ENCODE measurements at regions not wholly inside any gene's neighbourhood (a gene's known extent, or its start where the extent isn't known, plus 50 kb on each side); places are given as distances from the start of the nearest gene placed in this dataset.

- DNase-seq (ENCODE audit: low spot score) = peak; percentile 18
- CTCF ChIA-PET (ENCODE audit: low intra/inter-chr PET ratio, low total read pairs) = interaction anchor here (1.2 kb wide), 1 partner anchor 132 kb away, joined by 3 read pairs; no protein-coding TSS in a partner anchor
- no peak for FAIRE-seq
Measured at GRCh38 chr12:24728366-24728765, 220.5 kb downstream of the BCAT1 start.

DNA sequence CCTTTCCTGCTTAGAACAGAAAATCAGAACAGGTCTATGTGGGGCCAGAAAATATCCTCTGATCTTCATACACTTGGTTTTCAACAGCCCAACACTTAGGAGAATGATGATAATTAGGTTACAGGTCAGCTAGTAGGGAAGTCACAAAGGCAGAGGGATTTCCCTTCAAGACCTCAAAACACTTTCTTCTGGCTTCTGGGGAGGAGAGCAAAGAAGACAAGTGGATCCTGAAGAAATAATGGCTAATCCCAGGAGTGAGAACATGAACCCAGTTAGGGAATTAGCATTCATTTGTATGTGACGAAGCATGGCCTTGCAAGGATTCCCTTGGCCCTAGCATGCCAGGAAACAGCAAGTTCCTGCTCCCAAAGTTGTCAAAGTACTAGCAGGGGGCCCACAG is 223.3 kb downstream of the BCAT1 start:
- H3K9me3 ChIP-seq (ENCODE audit: low read length) = no peaks in the 10 kb centered on the region
- no peak overlapping the region for H3K9ac ChIP-seq (ENCODE audit: insufficient read depth, low read depth, low read length)
- intact Hi-C loops (cut with micrococcal nuclease; ENCODE audit: unreplicated experiment) (loop anchor here (5.0 kb wide), 1 partner anchor 52 kb away; no protein-coding TSS in a partner anchor), in situ Hi-C loops (cut with HindIII; ENCODE audit: extremely low pct_ligation_motif_present, low pct_unique_long_range_greater_than_20kb) (no loop called here)
- DNase-seq (ENCODE audit: low spot score) (no peak), ATAC-seq (no peak), FAIRE-seq (no peak)
- ChIA-PET CTCF (ENCODE audit: low intra/inter-chr PET ratio, low total read pairs) (no interaction called here), POLR2A (no interaction called here)
- no peaks in the 10 kb centered on the region for H3K36me3 ChIP-seq (replicated peaks in 1 of 2; ENCODE audit: control insufficient read depth in 1 of 2, insufficient read depth in 2 of 2, low read length in 2 of 2)
- no peaks in the 10 kb centered on the region for H3K4me1 ChIP-seq (ENCODE audit: insufficient read depth, low read length)
- no peak overlapping the region for H2AFZ ChIP-seq (ENCODE audit: low read length)
- H3K79me2 ChIP-seq (ENCODE audit: insufficient read depth, low read length) = no peaks in the 10 kb centered on the region
- TF ChIP-seq RORA (CRISPR knock-in tag; IDR thresholded peaks at IDR 0.05) (no peak), NR2F6 (IDR thresholded peaks at IDR 0.05) (no peak), NR2F6 (CRISPR knock-in tag; IDR thresholded peaks at IDR 0.05) (no peak), U2AF2 (IDR thresholded peaks at IDR 0.05; ENCODE audit: low read depth, low read length) (no peak), MNT (IDR thresholded peaks at IDR 0.05) (no peak), ZBTB7A (CRISPR knock-in tag; IDR thresholded peaks at IDR 0.05) (no peak), HOXD1 (CRISPR knock-in tag; IDR thresholded peaks at IDR 0.05) (no peak)
- TF ChIP-seq, protein P1, sequence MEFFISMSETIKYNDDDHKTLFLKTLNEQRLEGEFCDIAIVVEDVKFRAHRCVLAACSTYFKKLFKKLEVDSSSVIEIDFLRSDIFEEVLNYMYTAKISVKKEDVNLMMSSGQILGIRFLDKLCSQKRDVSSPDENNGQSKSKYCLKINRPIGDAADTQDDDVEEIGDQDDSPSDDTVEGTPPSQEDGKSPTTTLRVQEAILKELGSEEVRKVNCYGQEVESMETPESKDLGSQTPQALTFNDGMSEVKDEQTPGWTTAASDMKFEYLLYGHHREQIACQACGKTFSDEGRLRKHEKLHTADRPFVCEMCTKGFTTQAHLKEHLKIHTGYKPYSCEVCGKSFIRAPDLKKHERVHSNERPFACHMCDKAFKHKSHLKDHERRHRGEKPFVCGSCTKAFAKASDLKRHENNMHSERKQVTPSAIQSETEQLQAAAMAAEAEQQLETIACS (CRISPR knock-in tag; IDR thresholded peaks at IDR 0.05) = no peak
- 100% methylated on average over 1 of the region's 1 CpG for WGBS (ENCODE audit: low lambda C conversion rate)
- H3K27me3 ChIP-seq (ENCODE audit: control insufficient read depth in 1 of 2, insufficient read depth in 2 of 2, low read length in 2 of 2) = no peaks in the 10 kb centered on the region
- H3K27ac ChIP-seq (ENCODE audit: extremely low read length, insufficient read depth, low read length) = no peak overlapping the region
- no peak overlapping the region for H3K4me3 ChIP-seq (replicated peaks in 1 of 3; ENCODE audit: insufficient read depth in 1 of 3, low read depth in 2 of 3, low read length in 3 of 3)
- no peaks in the 10 kb centered on the region for H4K20me1 ChIP-seq (ENCODE audit: insufficient read depth, low read length)
- H3K4me2 ChIP-seq (ENCODE audit: low read depth, low read length) = no peak overlapping the region
- no TSS peak for BruUV-seq (replicated peaks)

More at GRCh38 chr12:24728366-24728765, 220.5 kb downstream of the BCAT1 start:
- Histone ChIP-seq H3K36me3 (replicated peaks in 1 of 2; ENCODE audit: control insufficient read depth in 1 of 2, insufficient read depth in 2 of 2, low read length in 2 of 2) (no peaks in the 10 kb centered on the region), H3K9ac (ENCODE audit: insufficient read depth, low read depth, low read length) (no peak overlapping the region), H3K4me1 (ENCODE audit: insufficient read depth, low read length) (no peaks in the 10 kb centered on the region), H3K27ac (ENCODE audit: extremely low read length, insufficient read depth, low read length) (no peak overlapping the region), H3K27me3 (ENCODE audit: control insufficient read depth in 1 of 2, insufficient read depth in 2 of 2, low read length in 2 of 2) (no peaks in the 10 kb centered on the region), H4K20me1 (ENCODE audit: insufficient read depth, low read length) (no peaks in the 10 kb centered on the region), H3K79me2 (ENCODE audit: insufficient read depth, low read length) (no peaks in the 10 kb centered on the region), H3K9me3 (ENCODE audit: low read length) (no peaks in the 10 kb centered on the region), H3K4me2 (ENCODE audit: low read depth, low read length) (no peak overlapping the region), H3K4me3 (replicated peaks in 1 of 3; ENCODE audit: insufficient read depth in 1 of 3, low read depth in 2 of 3, low read length in 3 of 3) (no peak overlapping the region), H2AFZ (ENCODE audit: low read length) (no peak overlapping the region)
- in situ Hi-C loops (cut with HindIII; ENCODE audit: extremely low pct_ligation_motif_present, low pct_unique_long_range_greater_than_20kb) = no loop called here
- BruUV-seq (replicated peaks) = no TSS peak
- POLR2A ChIA-PET = no interaction called here
- no peak for ATAC-seq
- TF ChIP-seq TCF7L2 (IDR thresholded peaks at IDR 0.05; ENCODE audit: low read depth, low read length) = no peak
- peak; percentile 18; the same call in 1 of the 2 replicates for TF ChIP-seq SMC3 (IDR thresholded peaks at IDR 0.05; ENCODE audit: low read length)
- 0 out of 2 replicates have a peak, but pooled peaks have one; percentile 24 for TF ChIP-seq CTCF (CRISPR knock-in tag; IDR thresholded peaks at IDR 0.05)
- TF ChIP-seq TBP (CRISPR knock-in tag; IDR thresholded peaks at IDR 0.05) = no peak
- peak; percentile 54 for TF ChIP-seq STAG1 (CRISPR knock-in tag; IDR thresholded peaks at IDR 0.05)
- no peak for TF ChIP-seq YEATS2 (CRISPR knock-in tag; IDR thresholded peaks at IDR 0.05; ENCODE audit: borderline replicate concordance)
- no peak for TF ChIP-seq KLF15 (CRISPR knock-in tag; IDR thresholded peaks at IDR 0.05; ENCODE audit: borderline replicate concordance)
- intact Hi-C loops (cut with micrococcal nuclease; ENCODE audit: unreplicated experiment) = loop anchor here (1.0 to 5.0 kb wide), 2 partner anchors 49 to 132 kb away; no protein-coding TSS in a partner anchor

All from HepG2 (cell line).